Spleen (tissue), 7 donors: ENCODE measurements at regions not wholly inside any gene's neighbourhood (a gene's known extent, or its start where the extent isn't known, plus 50 kb on each side); places are given as distances from the start of the nearest gene placed in this dataset.

Experiments
- POLR2A ChIP-seq, 3 donors: fragments of 450-650 bp; IDR thresholded peaks; one replicate each; pipeline ENCODE4 v1.5.1; 2017; ENCODE audit warnings: antibody characterized with exemption in 3 of 3, mild to moderate bottlenecking in 1 of 3
- TF ChIP-seq, protein P1 (sequence below), 11 experiments: fragments of 200-600 bp in 7 of 11; fragments of 450-650 bp in 4 of 11; sonication (generic) in 4 of 11; IDR thresholded peaks in 8 of 11; conservative IDR thresholded peaks in 3 of 11; 1 replicate in 7 of 11; 2 replicates in 4 of 11; pipeline versions ENCODE4 v1.4.0 to v1.8.0; 2016 to 2021; ENCODE audit warnings: antibody characterized with exemption in 11 of 11, inconsistent platforms in 4 of 11, mild to moderate bottlenecking in 1 of 11
- donor health status: DM: no; HTN: no; CAD: no; lungs with moderate emphysema.
- donor health status: DM: no; HTN: no; CAD: no.
- donor health status: DM: no; HTN: no; CAD: no.

DNA sequence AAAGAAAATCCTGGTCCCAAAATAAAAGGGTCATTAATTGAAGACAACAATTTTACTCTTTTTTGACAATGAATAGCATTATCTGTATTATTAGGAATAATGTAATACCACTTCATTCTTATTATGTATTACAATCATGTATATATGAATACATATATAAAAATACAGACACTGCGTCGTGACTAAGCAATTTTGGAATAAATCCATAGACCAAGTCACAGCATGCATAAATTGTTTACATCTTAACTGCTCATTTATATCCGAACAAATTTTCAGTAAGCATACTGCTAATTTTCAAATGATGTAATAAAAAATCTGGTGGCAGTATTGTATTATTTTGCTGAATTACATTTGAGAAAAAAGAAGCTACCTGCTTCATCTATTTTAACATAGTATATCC, 321.6 kb upstream of the PITX2 start:
- no peak for TF ChIP-seq POLR2A (IDR thresholded peaks at IDR 0.05)
- TF ChIP-seq, protein P1, sequence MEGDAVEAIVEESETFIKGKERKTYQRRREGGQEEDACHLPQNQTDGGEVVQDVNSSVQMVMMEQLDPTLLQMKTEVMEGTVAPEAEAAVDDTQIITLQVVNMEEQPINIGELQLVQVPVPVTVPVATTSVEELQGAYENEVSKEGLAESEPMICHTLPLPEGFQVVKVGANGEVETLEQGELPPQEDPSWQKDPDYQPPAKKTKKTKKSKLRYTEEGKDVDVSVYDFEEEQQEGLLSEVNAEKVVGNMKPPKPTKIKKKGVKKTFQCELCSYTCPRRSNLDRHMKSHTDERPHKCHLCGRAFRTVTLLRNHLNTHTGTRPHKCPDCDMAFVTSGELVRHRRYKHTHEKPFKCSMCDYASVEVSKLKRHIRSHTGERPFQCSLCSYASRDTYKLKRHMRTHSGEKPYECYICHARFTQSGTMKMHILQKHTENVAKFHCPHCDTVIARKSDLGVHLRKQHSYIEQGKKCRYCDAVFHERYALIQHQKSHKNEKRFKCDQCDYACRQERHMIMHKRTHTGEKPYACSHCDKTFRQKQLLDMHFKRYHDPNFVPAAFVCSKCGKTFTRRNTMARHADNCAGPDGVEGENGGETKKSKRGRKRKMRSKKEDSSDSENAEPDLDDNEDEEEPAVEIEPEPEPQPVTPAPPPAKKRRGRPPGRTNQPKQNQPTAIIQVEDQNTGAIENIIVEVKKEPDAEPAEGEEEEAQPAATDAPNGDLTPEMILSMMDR (IDR thresholded peaks at IDR 0.05 in 8 of 11, conservative IDR thresholded peaks at IDR 0.05 in 3 of 11), result no peak
